ENCODE measurements at regions not wholly inside any gene's neighbourhood (a gene's known extent, or its start where the extent isn't known, plus 50 kb on each side); places are given as distances from the start of the nearest gene placed in this dataset.

DNA sequence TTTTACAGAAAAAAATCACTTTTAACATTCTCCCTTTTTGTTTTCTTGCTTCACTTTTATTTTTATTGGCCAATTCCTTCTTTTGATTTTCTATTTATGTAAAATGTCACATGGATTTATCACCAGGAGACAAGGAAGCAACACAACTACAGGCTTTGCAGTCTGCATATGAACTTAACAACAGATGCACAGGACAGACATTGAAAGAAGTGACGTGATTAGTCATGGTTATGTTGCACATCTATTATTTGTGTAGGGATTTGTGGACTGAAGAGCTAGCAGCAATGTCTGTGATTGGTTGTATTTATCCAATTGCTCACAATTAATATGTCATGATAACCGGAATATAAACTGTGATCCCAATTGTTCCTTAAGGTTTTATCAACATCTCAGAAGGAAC is 147.8 kb upstream of the KLF3 start:
- Histone ChIP-seq H2AFZ (ENCODE audit: low read length) (no peak overlapping the region), H3K9ac (ENCODE audit: insufficient read depth, low read depth, low read length) (no peak overlapping the region), H3K4me3 (replicated peaks in 1 of 3; ENCODE audit: insufficient read depth in 1 of 3, low read depth in 2 of 3, low read length in 3 of 3) (no peak overlapping the region), H3K36me3 (replicated peaks in 1 of 2; ENCODE audit: control insufficient read depth in 1 of 2, insufficient read depth in 2 of 2, low read length in 2 of 2) (no peaks in the 10 kb centered on the region), H3K79me2 (ENCODE audit: insufficient read depth, low read length) (no peaks in the 10 kb centered on the region), H3K4me2 (ENCODE audit: low read depth, low read length) (no peak overlapping the region), H3K27me3 (ENCODE audit: control insufficient read depth in 1 of 2, insufficient read depth in 2 of 2, low read length in 2 of 2) (no peaks in the 10 kb centered on the region; a peak in 1 of 5 replicates), H3K9me3 (ENCODE audit: low read length) (no peaks in the 10 kb centered on the region), H4K20me1 (ENCODE audit: insufficient read depth, low read length) (no peaks in the 10 kb centered on the region), H3K27ac (ENCODE audit: extremely low read length, insufficient read depth, low read length) (no peak overlapping the region), H3K4me1 (ENCODE audit: insufficient read depth, low read length) (peaks cover 11% of the 10 kb centered on the region)
- POLR2A ChIA-PET = no interaction called here
- WGBS (ENCODE audit: low lambda C conversion rate) = 23% methylated on average over 2 of the region's 2 CpGs
- ATAC-seq (no peak), DNase-seq (ENCODE audit: low spot score) (no peak), FAIRE-seq (no peak)
- CTCF ChIA-PET (ENCODE audit: low intra/inter-chr PET ratio, low total read pairs) = no interaction called here
- intact Hi-C loops (cut with micrococcal nuclease; ENCODE audit: unreplicated experiment) = no loop called here
- in situ Hi-C loops (cut with HindIII; ENCODE audit: extremely low pct_ligation_motif_present, low pct_unique_long_range_greater_than_20kb) = no loop called here
- BruUV-seq (replicated peaks) = no TSS peak
- no peak for TF ChIP-seq BHLHE40 (IDR thresholded peaks at IDR 0.05; ENCODE audit: low read length)
- TF ChIP-seq, protein P1, sequence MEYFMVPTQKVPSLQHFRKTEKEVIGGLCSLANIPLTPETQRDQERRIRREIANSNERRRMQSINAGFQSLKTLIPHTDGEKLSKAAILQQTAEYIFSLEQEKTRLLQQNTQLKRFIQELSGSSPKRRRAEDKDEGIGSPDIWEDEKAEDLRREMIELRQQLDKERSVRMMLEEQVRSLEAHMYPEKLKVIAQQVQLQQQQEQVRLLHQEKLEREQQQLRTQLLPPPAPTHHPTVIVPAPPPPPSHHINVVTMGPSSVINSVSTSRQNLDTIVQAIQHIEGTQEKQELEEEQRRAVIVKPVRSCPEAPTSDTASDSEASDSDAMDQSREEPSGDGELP (IDR thresholded peaks at IDR 0.05; ENCODE audit: borderline replicate concordance, low read depth) = no peak
- TF ChIP-seq ZFP36L2 (CRISPR knock-in tag; IDR thresholded peaks at IDR 0.05) = no peak
- TF ChIP-seq RORA (CRISPR knock-in tag; IDR thresholded peaks at IDR 0.05) = no peak
- TF ChIP-seq PCBP1 (IDR thresholded peaks at IDR 0.05; ENCODE audit: borderline replicate concordance, low read depth, low read length) = no peak
- TF ChIP-seq, protein P2, sequence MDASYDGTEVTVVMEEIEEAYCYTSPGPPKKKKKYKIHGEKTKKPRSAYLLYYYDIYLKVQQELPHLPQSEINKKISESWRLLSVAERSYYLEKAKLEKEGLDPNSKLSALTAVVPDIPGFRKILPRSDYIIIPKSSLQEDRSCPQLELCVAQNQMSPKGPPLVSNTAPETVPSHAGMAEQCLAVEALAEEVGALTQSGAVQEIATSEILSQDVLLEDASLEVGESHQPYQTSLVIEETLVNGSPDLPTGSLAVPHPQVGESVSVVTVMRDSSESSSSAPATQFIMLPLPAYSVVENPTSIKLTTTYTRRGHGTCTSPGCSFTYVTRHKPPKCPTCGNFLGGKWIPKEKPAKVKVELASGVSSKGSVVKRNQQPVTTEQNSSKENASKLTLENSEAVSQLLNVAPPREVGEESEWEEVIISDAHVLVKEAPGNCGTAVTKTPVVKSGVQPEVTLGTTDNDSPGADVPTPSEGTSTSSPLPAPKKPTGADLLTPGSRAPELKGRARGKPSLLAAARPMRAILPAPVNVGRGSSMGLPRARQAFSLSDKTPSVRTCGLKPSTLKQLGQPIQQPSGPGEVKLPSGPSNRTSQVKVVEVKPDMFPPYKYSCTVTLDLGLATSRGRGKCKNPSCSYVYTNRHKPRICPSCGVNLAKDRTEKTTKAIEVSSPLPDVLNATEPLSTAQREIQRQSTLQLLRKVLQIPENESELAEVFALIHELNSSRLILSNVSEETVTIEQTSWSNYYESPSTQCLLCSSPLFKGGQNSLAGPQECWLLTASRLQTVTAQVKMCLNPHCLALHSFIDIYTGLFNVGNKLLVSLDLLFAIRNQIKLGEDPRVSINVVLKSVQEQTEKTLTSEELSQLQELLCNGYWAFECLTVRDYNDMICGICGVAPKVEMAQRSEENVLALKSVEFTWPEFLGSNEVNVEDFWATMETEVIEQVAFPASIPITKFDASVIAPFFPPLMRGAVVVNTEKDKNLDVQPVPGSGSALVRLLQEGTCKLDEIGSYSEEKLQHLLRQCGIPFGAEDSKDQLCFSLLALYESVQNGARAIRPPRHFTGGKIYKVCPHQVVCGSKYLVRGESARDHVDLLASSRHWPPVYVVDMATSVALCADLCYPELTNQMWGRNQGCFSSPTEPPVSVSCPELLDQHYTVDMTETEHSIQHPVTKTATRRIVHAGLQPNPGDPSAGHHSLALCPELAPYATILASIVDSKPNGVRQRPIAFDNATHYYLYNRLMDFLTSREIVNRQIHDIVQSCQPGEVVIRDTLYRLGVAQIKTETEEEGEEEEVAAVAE (CRISPR knock-in tag; IDR thresholded peaks at IDR 0.05; ENCODE audit: borderline replicate concordance) = no peak
- TF ChIP-seq, protein P3, sequence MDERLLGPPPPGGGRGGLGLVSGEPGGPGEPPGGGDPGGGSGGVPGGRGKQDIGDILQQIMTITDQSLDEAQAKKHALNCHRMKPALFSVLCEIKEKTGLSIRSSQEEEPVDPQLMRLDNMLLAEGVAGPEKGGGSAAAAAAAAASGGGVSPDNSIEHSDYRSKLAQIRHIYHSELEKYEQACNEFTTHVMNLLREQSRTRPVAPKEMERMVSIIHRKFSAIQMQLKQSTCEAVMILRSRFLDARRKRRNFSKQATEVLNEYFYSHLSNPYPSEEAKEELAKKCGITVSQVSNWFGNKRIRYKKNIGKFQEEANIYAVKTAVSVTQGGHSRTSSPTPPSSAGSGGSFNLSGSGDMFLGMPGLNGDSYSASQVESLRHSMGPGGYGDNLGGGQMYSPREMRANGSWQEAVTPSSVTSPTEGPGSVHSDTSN (CRISPR knock-in tag; IDR thresholded peaks at IDR 0.05) = no peak
- TF ChIP-seq ZNF777 (CRISPR knock-in tag; IDR thresholded peaks at IDR 0.05) = no peak
- TF ChIP-seq, protein P4, sequence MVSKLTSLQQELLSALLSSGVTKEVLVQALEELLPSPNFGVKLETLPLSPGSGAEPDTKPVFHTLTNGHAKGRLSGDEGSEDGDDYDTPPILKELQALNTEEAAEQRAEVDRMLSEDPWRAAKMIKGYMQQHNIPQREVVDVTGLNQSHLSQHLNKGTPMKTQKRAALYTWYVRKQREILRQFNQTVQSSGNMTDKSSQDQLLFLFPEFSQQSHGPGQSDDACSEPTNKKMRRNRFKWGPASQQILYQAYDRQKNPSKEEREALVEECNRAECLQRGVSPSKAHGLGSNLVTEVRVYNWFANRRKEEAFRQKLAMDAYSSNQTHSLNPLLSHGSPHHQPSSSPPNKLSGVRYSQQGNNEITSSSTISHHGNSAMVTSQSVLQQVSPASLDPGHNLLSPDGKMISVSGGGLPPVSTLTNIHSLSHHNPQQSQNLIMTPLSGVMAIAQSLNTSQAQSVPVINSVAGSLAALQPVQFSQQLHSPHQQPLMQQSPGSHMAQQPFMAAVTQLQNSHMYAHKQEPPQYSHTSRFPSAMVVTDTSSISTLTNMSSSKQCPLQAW (CRISPR knock-in tag; IDR thresholded peaks at IDR 0.05) = no peak
- no peak for TF ChIP-seq ZNF160 (CRISPR knock-in tag; IDR thresholded peaks at IDR 0.05)
- no peak for TF ChIP-seq ZNF333 (CRISPR knock-in tag; IDR thresholded peaks at IDR 0.05; ENCODE audit: borderline replicate concordance)
- no peak for TF ChIP-seq HOXA3 (CRISPR knock-in tag; IDR thresholded peaks at IDR 0.05)
